ENCODE measurements at regions not wholly inside any gene's neighbourhood (a gene's known extent, or its start where the extent isn't known, plus 50 kb on each side); places are given as distances from the start of the nearest gene placed in this dataset.

- no peak for TF ChIP-seq CTCF (conservative IDR thresholded peaks at IDR 0.05; ENCODE audit: low read depth)
- H3K27ac ChIP-seq: no peak overlapping the region
- CTCF ChIA-PET: no interaction called here
- POLR2A ChIA-PET (ENCODE audit: low non-redundant PET): no interaction called here
- no peak for DNase-seq (ENCODE audit: low spot score)
Observed at GRCh38 chr1:25146451-25146855, 85.8 kb downstream of the SYF2 start.

DNA sequence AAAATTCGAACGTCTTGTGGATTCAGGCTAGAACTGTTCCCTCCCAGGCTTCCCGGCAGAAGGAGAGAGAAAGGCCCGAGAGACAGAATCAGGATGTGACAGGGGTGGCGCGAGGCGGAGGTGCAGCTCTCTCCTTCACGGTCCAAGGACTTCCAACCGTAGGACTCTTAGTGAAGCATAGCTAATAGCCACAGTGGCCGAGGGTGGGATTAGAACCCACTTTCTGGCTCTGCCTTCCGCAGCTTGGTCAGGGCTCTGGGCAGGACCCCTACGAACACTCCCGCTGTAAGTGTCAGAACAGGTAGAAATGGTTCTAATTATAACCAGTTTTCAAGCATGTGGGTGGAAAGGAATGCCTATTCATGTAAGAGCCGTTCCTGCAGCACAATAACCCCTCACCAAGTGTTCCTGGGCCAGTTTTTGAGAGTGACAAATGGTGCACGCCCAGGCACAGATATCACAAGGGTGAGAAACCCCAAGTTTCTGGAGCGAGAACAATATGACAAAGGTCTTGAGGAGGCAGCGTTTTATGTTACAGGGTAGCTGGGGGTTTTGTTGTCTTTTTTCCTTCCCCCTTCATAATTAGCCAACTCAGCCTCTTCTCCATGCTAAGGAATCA, 86.4 kb downstream of the SYF2 start:
- no peak overlapping the region for H3K27ac ChIP-seq
- ChIA-PET CTCF (interaction anchor here (1.1 kb wide), 1 partner anchor 214 kb away, joined by 5 read pairs; no protein-coding TSS in a partner anchor), POLR2A (ENCODE audit: low non-redundant PET) (no interaction called here)
- TF ChIP-seq CTCF (conservative IDR thresholded peaks at IDR 0.05; ENCODE audit: low read depth): no peak
- DNase-seq (ENCODE audit: low spot score): no peak

GRCh38 chr1:25140073-25140797, 92.1 kb downstream of the SYF2 start:
- ChIA-PET CTCF (interaction anchor here (0.9 kb wide), 1 partner anchor 292 kb away, joined by 3 read pairs; no protein-coding TSS in a partner anchor), POLR2A (ENCODE audit: low non-redundant PET) (no interaction called here)
- no peak overlapping the region for H3K27ac ChIP-seq
- no peak for TF ChIP-seq CTCF (conservative IDR thresholded peaks at IDR 0.05; ENCODE audit: low read depth)
- DNase-seq (ENCODE audit: low spot score): no peak

DNA sequence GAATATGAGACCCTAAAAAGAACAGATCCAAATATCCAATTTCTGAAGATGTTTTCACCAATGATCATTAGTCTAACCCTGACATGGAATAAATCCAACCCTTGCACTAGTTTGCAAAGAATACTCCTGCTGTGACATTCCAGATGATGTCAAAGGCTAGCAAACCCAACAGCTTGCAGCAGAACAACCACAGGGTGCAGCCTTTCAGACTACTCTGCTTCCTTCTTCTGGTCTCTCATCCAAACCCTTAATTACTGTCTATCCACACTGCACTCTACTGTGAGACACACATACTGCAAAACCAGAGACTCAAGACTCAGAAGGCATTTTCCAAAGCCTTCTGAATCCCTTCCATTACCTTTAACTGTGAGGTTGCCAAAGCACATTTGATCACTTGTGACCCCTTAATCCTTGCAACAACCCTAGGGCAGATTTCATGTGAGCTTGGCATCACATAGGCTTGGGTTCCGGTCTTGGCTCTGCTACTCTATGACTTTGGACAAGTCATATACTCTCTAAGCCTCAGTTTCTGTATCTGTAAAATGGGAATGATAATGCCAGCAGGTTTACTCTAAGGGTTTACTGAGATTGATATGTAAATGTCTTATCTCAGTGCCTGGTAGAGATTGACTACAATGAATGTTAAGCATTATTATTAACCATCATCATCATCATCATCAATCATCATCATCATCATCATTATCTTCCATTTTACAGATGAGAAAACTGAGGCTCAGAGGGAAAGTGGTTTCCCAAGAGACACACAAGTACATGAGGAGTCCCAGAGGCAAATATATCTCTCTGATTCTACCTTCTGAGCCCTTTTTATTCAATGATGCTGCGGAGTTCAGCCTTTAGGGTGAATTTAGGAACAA, 94.5 kb downstream of the SYF2 start:
- TF ChIP-seq CTCF (conservative IDR thresholded peaks at IDR 0.05; ENCODE audit: low read depth): no peak
- ChIA-PET CTCF (no interaction called here), POLR2A (ENCODE audit: low non-redundant PET) (no interaction called here)
- no peak for DNase-seq (ENCODE audit: low spot score)
- no peak overlapping the region for H3K27ac ChIP-seq

DNA sequence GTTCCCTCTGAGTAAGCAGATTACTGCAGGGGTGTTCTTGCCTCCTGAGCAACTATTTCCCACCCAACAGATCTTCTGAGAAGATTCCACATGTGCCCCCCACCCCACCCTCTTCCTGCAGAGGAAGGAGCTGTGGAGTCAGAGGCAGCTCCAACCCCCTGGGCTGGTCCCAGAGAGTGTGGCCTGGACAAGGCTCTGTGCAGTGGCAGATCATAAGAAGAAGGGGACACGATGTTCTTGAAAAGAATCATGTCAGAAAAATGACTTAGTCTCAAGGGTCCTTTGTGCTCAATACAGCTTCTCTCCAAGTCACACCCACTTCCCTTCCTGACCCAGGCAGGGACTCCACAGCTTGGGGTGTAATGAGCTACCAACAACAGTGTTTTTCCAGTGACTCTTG, 95.2 kb downstream of the SYF2 start:
- TF ChIP-seq CTCF (conservative IDR thresholded peaks at IDR 0.05; ENCODE audit: low read depth): no peak
- ChIA-PET CTCF (interaction anchor here (0.6 kb wide), 1 partner anchor 53 kb away, joined by 3 read pairs; no protein-coding TSS in a partner anchor), POLR2A (ENCODE audit: low non-redundant PET) (no interaction called here)
- DNase-seq (ENCODE audit: low spot score): no peak
- H3K27ac ChIP-seq: no peak overlapping the region

DNA sequence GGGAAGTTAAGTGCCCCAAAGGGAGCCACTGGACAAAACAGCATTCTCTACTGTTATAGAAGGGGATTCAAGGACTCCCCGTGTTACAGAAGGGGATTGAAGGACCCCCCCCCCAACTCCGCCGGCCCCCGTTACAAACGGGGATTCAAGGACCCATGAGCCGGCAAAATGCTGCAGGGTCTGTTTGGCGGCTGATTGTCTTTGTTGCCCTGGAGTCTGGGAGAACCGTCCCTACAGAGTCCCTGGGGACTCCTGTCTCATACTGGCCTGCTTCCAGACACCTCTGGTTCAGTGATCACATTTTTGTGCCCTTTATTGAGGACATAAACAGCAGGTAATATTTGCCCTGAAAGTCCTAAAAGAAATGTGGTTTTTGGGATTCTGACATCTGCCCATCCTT, 96.4 kb downstream of the SYF2 start:
- no peak for DNase-seq (ENCODE audit: low spot score)
- POLR2A ChIA-PET (ENCODE audit: low non-redundant PET): no interaction called here
- no peak overlapping the region for H3K27ac ChIP-seq
- CTCF ChIA-PET: no interaction called here
- TF ChIP-seq CTCF (conservative IDR thresholded peaks at IDR 0.05; ENCODE audit: low read depth): no peak

Data from RWPE1 (cell line).